Fibroblast of mammary gland (primary cell): ENCODE measurements at regions not wholly inside any gene's neighbourhood (a gene's known extent, or its start where the extent isn't known, plus 50 kb on each side); places are given as distances from the start of the nearest gene placed in this dataset.

ENCODE experiments used
- DNase-seq: peaks from one replicate; pipeline ENCODE4 v3.0.0-alpha.2; 2010; ENCODE audit warnings: low read depth
- H3K4me3 ChIP-seq: 2 replicates; pipeline ENCODE4 v1.5.1; 2011; ENCODE audit warnings: low read depth, mild to moderate bottlenecking, low read length, moderate library complexity; ENCODE audit not compliant: control insufficient read depth
- TF ChIP-seq, protein P1 (sequence below): conservative IDR thresholded peaks from 2 replicates; pipeline ENCODE4 v1.5.1; 2011; ENCODE audit warnings: low read depth, low read length, inconsistent platforms; ENCODE audit not compliant: control insufficient read depth, insufficient read depth

DNA sequence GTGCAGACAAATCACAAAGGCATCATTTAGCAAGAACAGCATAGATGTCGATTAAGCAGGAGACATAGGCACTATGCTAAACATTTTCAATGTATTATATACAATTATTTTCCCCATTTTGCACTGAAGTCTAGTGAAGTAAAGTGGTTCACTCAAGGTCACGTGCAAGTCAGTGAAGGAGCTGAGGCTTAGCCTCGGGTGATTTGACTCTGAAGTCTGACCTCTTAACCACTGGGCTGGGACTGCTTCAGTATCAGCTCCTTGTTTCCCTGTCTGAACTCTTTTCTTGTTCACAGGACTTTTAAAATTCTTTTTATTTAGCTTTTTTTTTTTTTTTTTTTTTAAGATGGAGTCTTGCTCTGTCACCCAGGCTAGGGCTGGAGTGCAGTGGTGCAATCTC lies 262.7 kb downstream of the DRD1 start:
- DNase-seq, result no peak

DNA sequence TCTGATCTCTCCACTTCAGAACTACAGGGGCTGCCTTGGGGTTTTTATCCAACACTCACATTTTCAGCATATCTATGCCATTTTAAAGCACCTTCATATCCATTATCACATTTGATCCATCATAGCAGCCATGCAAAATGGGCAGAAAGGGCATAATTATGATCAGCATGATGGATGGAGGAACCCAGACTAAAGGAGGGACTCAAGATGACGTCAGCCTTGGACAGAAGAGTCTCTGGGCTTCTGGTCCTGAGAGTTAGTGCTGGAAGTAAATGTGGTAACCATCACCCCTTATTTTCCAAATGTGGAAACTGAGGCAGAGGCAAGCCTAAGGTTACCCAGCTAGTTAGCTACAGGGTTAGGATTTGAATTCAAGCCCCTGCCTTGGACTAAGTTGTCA lies 273.1 kb downstream of the DRD1 start:
- DNase-seq, result no peak
- no peak overlapping the region for H3K4me3 ChIP-seq
- TF ChIP-seq, protein P1, sequence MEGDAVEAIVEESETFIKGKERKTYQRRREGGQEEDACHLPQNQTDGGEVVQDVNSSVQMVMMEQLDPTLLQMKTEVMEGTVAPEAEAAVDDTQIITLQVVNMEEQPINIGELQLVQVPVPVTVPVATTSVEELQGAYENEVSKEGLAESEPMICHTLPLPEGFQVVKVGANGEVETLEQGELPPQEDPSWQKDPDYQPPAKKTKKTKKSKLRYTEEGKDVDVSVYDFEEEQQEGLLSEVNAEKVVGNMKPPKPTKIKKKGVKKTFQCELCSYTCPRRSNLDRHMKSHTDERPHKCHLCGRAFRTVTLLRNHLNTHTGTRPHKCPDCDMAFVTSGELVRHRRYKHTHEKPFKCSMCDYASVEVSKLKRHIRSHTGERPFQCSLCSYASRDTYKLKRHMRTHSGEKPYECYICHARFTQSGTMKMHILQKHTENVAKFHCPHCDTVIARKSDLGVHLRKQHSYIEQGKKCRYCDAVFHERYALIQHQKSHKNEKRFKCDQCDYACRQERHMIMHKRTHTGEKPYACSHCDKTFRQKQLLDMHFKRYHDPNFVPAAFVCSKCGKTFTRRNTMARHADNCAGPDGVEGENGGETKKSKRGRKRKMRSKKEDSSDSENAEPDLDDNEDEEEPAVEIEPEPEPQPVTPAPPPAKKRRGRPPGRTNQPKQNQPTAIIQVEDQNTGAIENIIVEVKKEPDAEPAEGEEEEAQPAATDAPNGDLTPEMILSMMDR, result no peak

More for the DNA sequence above, 262.7 kb downstream of the DRD1 start:
- TF ChIP-seq, protein P1, result no peak
- H3K4me3 ChIP-seq, result no peak overlapping the region

DNA sequence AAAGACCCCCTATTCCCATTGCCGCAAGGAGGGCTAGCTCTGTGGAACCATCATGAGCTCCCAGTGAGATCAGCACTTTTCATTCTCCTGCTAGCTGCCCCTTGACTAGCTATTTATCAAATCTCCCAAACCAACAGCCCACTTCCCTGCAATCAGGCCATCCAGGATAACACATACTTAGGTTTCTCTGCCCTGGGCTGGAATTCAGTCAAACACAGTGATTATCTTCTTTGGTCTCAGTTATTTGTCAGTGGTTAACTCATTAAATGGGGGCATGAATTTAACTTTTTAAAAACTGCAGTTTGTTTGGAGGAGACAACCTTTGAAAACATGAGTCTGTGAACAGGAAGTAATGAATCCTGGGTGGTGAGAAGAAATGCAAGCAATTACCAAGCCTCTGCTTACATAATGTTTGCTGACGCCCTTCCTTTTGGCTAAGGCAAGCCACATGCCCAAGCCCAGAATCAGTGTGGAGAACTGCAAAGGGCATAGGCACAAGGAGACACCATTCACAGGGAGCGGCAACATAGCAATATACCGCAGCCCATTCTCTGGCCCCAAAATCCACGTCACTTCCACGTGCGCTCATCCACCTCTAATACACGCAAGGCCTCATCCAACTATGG lies 275.0 kb downstream of the DRD1 start:
- H3K4me3 ChIP-seq, result no peak overlapping the region
- no peak for DNase-seq
- TF ChIP-seq, protein P1, result no peak

DNA sequence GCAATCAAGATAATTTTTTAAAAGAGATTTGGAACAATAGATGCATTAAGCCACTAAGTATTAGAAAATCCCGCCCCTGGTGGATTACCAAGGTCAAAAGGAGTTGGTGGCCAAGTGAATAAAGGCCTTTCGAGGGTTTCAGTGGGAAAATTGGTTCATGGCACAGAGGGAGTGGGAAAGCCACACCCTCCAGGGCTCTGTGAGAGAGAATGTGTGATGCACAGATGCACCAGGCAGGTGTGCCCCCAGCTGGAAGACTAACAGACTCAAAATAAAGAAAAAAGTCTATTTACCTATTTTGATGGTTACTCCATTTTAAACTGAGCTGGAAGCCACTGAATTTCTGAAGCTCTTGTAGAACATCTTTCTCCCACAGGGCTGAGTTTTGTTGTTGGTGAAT lies 278.0 kb downstream of the DRD1 start:
- no peak overlapping the region for H3K4me3 ChIP-seq
- TF ChIP-seq, protein P1, result no peak
- no peak for DNase-seq

DNA sequence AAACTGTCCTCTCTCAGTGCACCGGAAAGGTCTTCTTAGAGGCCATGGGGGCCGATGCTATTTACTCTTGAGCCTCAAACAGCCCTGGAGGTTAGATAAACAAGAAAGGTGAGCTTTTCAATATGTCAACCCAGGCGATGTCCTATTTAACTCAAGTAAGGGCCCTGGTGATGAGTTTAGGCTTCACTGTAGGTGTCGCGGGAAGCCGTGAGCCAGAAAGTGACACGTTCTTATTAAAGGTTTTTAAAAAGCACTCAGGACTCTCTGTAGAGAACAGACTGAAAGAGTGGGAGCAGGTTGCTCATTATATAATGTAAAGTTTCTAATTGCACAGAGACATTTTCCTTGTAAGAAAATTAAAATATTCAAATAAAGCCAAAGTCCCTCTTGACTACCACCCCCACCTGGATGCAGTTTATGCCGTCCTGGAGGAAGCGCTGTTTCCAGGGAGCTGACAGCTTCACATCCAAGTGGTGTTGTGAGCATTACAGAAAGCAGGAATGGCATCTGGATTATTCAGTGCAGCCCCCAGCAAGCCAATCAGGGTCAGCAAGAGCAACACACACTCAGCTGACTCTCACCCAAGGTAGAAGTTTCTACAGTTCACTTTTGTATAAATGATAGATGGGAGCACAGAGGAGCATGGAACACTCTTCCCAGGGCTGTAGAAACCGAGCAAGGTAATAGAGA lies 280.3 kb downstream of the DRD1 start:
- TF ChIP-seq, protein P1, result no peak
- no peak for DNase-seq
- no peak overlapping the region for H3K4me3 ChIP-seq

DNA sequence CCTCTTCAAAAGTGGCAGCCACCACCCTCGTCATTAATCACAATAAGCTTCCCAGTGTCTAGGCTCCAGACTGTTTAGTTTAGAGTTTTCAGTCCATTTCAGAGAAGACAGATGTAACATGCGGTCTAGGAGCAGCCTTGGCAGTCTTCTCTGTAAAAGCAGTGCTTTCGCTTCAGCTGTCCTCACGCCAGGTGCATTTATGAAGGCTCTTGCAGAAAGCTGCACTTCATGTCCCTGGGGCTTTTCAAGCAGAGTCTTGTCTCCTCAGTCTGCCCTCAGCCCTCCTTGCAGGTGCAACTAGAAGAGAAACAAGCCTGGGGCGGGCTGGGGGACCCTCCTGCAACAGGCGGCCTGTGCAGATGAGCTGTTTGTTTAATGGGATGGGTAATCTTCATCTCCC lies 281.9 kb downstream of the DRD1 start:
- H3K4me3 ChIP-seq, result no peak overlapping the region
- TF ChIP-seq, protein P1, result no peak
- DNase-seq, result no peak
